ENCODE measurements at regions not wholly inside any gene's neighbourhood (a gene's known extent, or its start where the extent isn't known, plus 50 kb on each side); places are given as distances from the start of the nearest gene placed in this dataset.
"Not testable (repeated sequence)": the region's sequence is repeated elsewhere in the genome, so short reads cannot be mapped to it uniquely, and the experiment has no call there.

DNA sequence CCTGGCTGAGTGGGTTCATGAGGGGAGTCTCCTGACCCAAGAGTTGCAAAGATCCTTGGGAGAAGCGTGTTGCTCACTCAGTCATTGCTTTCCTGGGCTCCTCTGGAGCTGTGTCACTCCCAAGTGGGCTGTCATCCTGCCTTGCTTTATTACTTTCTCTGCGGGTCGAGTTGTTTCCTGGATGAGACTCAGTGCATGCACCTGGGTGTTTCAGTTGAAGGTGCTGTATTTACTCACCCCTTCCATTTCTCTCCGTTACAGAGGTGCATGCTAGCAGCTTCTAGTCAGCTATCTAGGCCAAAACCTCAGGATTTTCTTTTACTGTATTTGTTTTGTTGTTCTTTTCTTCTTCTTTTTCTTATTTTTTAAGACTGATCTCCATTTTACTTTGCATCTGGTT is 785.5 kb upstream of the EDIL3 start:
- no peak for DNase-seq (ENCODE audit: low read depth)

GRCh38 chr5:85173469-85173868 is 788.8 kb upstream of the EDIL3 start:
- no peak for DNase-seq (ENCODE audit: low read depth)

GRCh38 chr5:85182344-85182743 is 797.7 kb upstream of the EDIL3 start:
- no peak for DNase-seq (ENCODE audit: low read depth)

DNA sequence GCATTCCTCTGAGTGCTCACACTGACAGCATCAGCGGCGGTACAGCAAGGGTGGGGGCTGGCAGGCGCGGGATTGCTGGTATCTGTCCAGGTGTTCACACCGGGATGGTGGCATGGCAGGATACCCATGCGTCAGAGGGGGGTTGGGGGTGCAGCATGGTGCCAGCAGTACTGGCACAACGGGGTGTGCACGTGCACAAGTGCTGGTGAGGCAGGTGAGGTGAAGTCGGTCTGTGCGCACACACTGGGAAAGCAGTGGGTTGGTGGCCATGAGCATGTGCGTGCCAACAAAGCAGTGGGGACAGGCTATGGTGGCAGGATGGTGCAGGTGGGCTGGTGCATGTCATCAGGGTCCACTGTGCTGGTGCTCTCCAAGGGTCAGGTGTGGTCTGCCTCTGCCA is 819.6 kb upstream of the EDIL3 start:
- no peak for DNase-seq (ENCODE audit: low read depth)

DNA sequence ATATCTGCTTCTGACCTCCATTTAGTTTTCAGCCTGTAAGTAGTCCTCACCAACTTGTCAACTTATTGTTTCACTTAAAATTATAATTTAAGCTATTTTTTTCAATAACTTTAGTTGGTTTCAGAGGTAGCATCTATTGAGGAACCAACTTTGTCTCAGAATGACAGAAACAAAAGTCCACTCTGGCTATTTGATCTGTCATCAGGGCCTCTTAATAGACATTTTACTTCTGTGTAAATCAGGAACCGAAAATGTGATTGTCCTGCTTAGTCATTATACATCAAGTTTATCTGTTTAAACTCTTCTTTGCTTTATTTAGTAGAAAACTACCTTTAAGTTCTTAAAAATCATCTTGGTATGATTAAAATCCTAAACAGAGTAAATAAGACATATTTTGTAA is 820.8 kb upstream of the EDIL3 start:
- DNase-seq (ENCODE audit: low read depth), result no peak

DNA sequence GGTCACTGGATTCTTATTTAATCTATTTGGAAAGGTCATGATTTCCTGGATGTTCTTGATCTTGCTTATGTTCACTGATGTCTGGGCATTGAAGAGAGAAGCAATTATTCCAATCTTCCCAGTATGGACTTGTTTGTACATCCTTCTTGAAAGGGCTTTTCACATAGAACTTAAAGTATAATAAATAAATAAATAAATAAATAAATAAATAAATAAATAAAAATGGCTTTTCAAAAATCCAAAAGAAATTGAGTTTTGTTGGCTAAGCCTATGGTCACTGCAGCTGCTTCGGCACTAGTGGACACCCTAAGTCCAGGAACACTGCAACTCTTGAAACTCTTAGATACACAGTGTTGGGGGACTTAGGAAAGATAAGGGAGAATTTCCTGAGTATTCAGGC is 840.7 kb upstream of the EDIL3 start:
- no peak for DNase-seq (ENCODE audit: low read depth)

GRCh38 chr5:85249204-85249603 is 864.5 kb upstream of the EDIL3 start:
- no peak for DNase-seq (ENCODE audit: low read depth)

DNA sequence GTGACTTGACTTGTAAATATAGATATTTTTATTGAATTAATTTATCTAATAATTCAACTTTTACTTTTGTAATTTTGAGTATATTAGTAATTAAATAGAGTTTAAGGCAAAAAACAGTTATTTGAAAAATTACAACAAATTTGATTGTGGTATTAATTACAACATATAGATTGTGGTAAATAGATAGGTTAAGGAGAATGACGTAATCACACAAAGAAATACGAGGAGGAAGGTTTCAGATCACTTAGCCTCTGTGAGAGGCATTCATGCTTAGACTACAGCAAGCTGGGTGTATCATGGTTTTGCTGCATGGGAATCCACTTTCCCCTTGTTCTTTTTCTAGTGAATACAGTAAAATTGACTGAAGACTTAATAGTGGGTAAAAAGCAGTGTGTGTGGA is 878.4 kb upstream of the EDIL3 start:
- DNase-seq (ENCODE audit: low read depth), result no peak

- no peak for DNase-seq (ENCODE audit: low read depth)
Observed at GRCh38 chr5:85266692-85267091, 882.0 kb upstream of the EDIL3 start.

DNA sequence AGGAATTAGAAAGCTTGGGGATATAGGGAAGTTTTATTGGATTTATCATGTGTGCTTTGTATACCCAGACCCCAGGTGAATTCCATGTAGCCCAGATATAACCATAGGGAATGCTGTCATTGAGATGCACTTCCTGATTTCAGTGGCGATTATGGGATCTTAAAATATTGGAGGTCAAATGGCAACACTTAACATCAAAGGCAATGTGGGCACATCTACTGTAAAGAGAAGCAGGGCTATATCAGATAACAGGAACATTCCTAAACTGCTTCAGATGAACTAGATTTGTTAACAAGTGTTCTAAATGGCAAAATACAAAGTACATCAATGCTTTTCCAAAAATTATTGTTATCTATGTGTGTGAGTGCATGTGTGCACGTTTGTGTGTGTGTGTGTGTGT is 883.5 kb upstream of the EDIL3 start:
- no peak for DNase-seq (ENCODE audit: low read depth)

GRCh38 chr5:85278193-85278592 is 893.5 kb upstream of the EDIL3 start:
- no peak for DNase-seq (ENCODE audit: low read depth)

DNA sequence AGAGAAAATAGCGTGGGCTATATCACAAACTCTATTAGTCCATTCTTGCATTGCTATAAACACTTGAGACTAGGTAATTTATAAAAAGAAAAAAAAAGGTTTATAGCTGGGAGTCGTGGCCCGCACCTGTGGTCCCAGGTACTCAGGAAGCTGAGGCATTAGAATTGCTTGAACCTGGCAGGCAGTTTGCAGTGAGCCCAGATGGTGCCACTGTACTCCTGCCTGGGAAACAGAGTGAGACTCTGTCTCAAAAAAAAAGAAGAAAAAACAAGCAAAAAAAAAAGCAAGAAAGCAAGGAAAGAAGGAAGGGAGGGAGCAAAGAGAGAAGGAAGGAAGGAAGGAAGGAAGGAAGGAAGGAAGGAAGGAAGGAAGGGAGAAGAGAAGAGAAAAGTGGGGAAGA is 904.2 kb upstream of the EDIL3 start:
- no peak for DNase-seq (ENCODE audit: low read depth)

- no peak for DNase-seq (ENCODE audit: low read depth)
Observed at GRCh38 chr5:85293145-85293785, 908.6 kb upstream of the EDIL3 start.

- DNase-seq (ENCODE audit: low read depth), result no peak
Observed at GRCh38 chr5:85304524-85304923, 919.8 kb upstream of the EDIL3 start.

DNA sequence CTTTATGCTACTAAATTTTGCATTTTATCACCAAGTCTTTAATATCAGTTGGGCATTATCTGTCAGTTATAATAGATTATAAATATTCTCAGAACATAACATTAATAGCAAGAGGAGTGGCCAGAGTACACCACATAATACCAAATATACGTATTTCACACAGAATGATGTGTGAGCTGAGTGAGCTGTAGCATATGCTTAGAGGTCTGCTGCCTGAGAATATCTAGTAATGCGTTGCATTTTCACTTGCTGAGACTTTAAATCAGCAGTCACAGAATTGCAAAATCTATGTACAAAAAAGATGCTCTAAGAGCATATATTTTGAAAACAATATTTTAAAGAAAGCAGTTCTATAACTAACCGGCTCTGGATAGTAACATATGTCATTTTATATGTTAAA is 921.1 kb upstream of the EDIL3 start:
- no peak for DNase-seq (ENCODE audit: low read depth)

DNA sequence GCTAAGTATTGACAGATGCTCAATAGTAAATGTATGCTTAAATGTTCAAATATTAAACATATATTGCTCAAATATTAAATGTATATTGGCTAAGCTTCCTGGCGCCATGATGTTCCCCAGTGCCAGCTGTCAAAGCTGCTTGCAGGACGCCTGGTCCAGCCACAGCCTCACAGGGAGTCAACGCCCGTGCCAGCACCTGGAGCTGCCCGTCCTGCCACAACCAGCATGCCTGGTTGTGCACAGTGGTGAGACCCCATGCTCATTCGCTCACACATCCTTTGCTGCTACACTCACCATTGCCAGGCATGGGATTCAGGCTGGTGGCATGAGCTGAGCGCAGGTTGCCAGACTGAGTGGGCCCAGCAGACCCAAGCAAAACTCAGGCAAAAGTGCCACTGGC is 926.9 kb upstream of the EDIL3 start:
- DNase-seq (ENCODE audit: low read depth), result no peak

GRCh38 chr5:85320495-85320894 is 935.8 kb upstream of the EDIL3 start:
- no peak for DNase-seq (ENCODE audit: low read depth)

DNA sequence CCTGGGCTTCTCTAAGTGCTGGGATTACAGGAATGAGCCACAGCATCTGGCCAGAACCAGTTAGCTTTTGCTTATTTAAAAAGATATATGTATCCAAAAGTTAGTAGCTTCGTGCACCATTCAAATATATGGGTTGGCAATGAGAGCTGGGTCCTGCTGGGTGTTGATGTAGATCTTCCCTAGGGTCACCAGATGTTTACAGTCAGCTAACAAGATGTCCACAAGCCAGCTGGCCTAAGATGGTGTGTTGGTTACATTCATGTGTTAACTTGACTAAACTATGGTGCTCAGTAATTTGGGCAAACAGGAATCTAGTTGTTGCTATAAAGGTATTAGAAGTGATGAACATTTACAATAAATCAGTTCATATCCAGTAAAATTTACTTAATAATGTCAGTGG is 948.6 kb upstream of the EDIL3 start:
- no peak for DNase-seq (ENCODE audit: low read depth)

- no peak for DNase-seq (ENCODE audit: low read depth)
Observed at GRCh38 chr5:85337435-85337834, 952.8 kb upstream of the EDIL3 start.

DNA sequence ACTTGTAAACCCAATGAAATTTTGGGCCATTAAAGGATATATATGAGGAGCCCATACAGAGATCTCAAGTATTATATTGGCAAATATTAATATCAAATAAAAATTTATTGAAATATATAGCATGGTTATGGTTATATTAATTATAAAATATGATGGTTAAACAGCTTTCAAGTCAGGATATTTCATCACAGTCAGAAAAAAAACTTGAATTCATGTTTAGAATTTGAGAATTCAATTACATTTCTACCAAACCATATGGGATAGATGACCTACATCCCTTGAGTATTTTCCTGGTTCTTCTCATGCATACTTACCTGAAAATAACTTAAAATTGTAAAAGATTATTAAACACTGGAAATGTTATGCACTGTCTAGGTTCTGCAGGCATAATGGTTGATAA is 956.1 kb upstream of the EDIL3 start:
- DNase-seq (ENCODE audit: low read depth), result no peak

- no peak for DNase-seq (ENCODE audit: low read depth)
Observed at GRCh38 chr5:85345818-85346217, 961.1 kb upstream of the EDIL3 start.

- DNase-seq (ENCODE audit: low read depth), result no peak
Observed at GRCh38 chr5:85357309-85357708, 972.6 kb upstream of the EDIL3 start.

- no peak for DNase-seq (ENCODE audit: low read depth)
Observed at GRCh38 chr5:85375525-85375924, 990.8 kb upstream of the EDIL3 start.

DNA sequence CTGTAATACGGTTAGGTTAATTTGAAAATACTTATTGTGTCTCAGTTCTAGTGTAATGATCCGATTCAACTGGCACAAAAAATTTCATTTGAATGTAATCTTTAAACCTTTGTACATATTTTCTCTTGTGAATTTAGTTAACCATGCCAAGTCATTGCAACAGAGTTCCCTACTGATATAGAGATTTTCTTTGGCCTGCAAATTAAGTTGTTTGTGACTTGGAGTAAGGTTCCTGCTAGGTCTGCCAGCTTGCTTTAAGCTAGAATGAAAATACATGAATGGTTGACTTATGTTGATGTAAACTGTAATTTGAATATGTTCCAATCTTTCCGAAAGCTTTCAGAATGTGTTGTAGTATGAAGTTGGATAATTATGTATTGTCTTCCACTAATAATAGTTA is 1004.1 kb upstream of the EDIL3 start:
- no peak for DNase-seq (ENCODE audit: low read depth)

GRCh38 chr5:85392309-85392708 is 1007.6 kb upstream of the EDIL3 start:
- not testable (repeated sequence) for DNase-seq (ENCODE audit: low read depth)

All from fibroblast of the conjunctiva (primary cell).